Left renal cortex interstitium (tissue), 4 donors: ENCODE measurements at regions not wholly inside any gene's neighbourhood (a gene's known extent, or its start where the extent isn't known, plus 50 kb on each side); places are given as distances from the start of the nearest gene placed in this dataset.
"Not testable (repeated sequence)": the region's sequence is repeated elsewhere in the genome, so short reads cannot be mapped to it uniquely, and the experiment has no call there.

ENCODE experiments used
- DNase-seq, 4 donors: peaks; one replicate each; pipeline ENCODE4 v3.0.0-alpha.2; 2013; ENCODE audit warnings: low read depth in 4 of 4, low spot score in 2 of 4, missing footprints in 1 of 4

DNA sequence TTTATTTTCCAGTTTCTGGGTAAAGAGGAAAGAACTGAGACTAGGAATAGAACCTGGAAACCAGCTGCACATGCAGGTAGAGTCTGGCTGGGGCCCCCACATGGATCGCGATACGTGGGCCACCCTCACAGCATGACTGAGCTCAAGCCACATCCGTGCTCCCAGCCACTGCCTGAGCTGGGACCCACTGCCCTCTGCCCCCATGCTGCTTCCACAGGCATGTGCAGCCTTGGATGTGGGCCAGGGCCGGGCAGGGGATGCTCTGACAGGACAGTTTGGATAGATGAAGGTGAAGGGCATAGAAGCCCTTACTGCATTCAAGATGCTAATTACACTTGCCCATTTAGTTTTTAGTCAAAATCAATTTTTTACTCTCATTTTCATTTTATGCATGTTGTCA lies 321.2 kb downstream of the DCDC2C start:
- no peak for DNase-seq

DNA sequence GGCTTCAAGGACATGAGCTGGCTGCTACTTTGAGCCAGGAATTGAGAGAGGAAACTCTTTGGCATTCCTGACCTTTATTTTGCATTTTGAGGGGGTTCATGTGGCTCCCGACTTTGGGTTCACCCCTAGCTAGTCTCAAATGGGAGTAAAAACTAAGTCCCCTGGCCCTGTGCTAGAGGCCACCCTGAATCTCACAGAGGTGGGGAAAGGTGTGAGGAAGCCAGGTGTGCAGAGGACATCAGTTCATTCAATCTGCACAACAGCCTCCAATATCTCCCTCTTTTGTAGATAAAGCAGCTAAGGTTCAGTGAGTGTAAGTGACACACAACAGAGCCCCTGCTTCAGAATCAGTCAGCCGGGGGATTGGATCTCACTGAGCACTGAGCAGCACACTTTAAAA lies 325.7 kb downstream of the DCDC2C start:
- DNase-seq: no peak

- no peak for DNase-seq
Observed at GRCh38 chr2:4039896-4040295, 336.5 kb downstream of the DCDC2C start.

- DNase-seq: no peak
Observed at GRCh38 chr2:4047961-4048891, 344.9 kb downstream of the DCDC2C start.

DNA sequence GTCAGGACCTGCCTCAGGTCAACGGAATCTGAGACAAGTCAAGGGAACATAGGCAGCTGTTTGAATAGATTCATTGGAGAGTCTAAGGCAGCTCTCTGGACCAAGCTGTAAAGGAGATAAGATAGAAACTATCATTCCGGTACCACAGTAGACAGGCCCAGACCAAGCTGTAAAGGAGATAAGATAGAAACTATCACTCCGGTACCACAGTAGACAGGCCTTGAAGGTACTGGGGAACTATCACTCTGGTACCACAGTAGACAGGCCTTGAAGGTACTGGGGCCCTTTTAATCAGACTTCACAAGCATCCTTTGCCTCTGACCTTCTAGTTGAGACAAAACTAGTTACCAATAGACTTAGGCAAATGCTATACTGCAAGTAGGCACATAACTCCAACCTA lies 346.1 kb downstream of the DCDC2C start:
- DNase-seq: no peak

DNA sequence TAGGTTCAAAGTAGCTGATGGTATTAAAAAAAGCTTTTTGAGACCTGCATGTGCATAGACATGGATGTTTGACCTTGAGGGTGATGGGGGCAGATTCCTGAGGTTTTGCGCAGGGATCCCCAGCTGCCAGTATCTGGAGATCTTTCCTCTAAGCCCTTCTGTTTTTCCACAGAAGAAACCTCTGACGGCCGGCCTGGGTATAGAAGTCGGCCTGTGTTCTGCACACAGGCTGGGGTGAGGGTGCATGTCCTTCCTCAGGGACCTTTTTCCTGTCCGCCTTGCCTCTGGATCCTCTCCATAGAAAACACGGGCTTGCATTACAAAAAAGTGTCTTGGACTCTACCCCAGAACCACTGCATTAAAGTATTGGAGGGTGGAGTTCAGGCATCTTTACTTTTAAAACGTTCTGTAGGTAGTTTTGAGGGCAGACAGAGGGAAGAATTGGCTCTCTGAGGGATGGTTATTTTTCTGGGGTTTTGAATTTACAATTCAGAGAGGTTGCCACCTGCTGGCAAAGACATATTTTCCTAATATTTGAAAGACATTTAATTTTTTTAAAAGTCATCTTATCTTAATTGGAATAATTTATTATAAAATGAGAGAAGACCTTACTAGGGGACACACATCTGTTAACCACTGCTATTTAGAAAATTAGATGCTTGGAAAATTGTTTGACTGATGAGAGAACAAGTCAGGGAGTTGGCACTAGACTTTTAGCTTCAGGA lies 350.6 kb downstream of the DCDC2C start:
- no peak for DNase-seq

- DNase-seq: no peak
Observed at GRCh38 chr2:4066217-4066616, 362.8 kb downstream of the DCDC2C start.

- DNase-seq: no peak
Observed at GRCh38 chr2:4073026-4073569, 369.7 kb downstream of the DCDC2C start.

- DNase-seq: no peak
Observed at GRCh38 chr2:4077017-4077416, 373.6 kb downstream of the DCDC2C start.

- DNase-seq: no peak
Observed at GRCh38 chr2:4085186-4085585, 381.8 kb downstream of the DCDC2C start.

GRCh38 chr2:4090668-4091630 lies 387.6 kb downstream of the DCDC2C start:
- peak in 1 of 4 donors; percentile 9 for DNase-seq

GRCh38 chr2:4091869-4092268 lies 388.5 kb downstream of the DCDC2C start:
- DNase-seq: no peak

DNA sequence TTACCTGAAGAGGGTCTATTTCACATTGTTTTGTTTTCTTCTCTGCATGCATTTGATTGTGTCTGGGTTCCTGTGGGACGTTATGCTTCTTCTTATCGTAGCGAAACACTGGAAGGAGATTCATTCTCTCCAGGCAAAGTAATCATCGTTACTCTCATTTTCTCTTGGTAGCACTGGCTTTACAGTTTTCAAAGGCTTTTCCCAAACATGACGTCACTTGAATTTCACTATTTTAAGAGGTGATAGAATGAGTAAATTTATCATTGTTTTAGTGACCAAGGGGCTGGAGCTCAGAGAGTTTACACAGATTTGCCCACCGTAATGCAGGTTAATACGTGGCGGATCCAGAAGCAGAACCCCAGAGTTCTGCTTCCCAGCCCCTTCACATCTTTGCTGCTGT lies 391.4 kb downstream of the DCDC2C start:
- DNase-seq: no peak

DNA sequence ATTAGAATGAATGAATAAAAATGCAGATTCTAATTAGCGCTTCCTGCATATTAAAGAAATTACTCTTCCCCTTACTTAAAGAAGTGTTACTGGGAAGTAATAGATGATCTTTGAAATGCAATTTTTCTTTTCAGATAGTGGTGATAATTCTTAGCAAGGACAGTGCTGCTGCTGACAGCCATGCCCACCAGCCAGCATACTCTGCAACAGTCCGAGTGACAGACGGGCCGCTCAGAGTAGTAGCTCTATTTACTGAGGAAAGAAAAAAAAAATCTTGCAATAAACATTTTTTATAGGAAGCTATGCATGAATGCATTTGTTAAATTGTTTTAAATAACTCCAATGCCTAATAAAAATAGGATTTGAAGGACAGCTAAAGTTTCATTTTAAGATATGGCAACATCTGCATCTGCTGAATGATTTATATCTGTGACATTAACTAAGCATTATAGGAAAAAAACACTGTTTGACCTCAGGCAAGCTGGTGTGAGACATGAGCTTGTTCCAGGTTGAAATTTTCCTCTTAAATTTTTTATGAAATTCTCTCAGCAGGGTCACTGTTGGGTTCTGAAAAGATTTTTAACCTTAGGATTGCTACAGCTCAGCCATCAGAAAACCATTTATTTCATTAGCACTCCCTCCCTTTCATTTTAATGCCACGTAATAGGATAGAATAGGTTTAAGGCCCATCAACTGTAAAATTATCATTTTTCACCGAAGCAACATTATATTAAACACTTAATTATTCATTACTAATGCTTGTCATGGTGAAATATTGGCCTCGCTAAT lies 393.8 kb downstream of the DCDC2C start:
- DNase-seq: no peak

DNA sequence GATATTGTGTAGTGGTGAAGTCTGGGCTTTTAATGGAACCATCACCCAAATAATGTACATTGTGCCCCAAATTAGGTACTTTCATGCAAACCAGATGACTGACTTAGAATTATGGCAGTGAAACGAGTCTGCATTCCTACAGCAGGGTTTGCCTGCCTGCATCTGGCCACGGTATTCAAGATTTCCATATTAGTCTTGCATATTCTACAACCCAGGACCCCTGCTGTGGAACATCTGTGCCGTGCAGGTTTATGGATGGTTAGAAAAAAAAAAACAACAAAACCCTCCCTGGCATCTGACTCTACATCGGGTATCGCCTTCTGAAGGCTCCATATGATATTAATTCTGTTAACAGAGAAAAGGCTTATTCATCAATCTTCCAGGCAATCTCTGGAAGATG lies 394.8 kb downstream of the DCDC2C start:
- DNase-seq: no peak

GRCh38 chr2:4101936-4102335 lies 398.6 kb downstream of the DCDC2C start:
- no peak for DNase-seq

- no peak for DNase-seq
Observed at GRCh38 chr2:4107179-4107578, 403.8 kb downstream of the DCDC2C start.

GRCh38 chr2:4110273-4110672 lies 406.9 kb downstream of the DCDC2C start:
- DNase-seq: no peak

- not testable (repeated sequence) for DNase-seq
Observed at GRCh38 chr2:4115435-4115834, 412.1 kb downstream of the DCDC2C start.

DNA sequence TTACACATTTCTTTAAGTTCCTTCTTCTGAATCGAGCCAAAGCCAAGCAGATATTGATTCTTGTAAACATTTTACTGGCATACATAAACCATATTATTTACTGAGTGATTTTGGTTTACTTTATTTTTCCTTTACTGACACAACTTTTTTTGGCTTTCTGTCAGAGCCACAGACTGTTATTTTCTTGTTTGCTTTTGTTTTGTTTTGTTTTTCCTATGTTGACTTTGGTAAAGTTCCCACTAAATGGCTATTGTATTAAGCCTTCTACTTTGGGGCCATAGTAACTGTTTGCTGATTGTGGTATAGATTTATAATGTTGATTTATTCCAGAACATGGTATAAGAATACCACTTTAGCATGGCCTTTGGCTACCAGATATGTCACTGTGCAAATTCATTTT lies 419.4 kb downstream of the DCDC2C start:
- DNase-seq: no peak
